ENCODE measurements at regions not wholly inside any gene's neighbourhood (a gene's known extent, or its start where the extent isn't known, plus 50 kb on each side); places are given as distances from the start of the nearest gene placed in this dataset.

GRCh38 chr4:130712038-130712437 lies 1616.1 kb downstream of the C4orf33 start:
- TF ChIP-seq POLR2A (IDR thresholded peaks at IDR 0.05; ENCODE audit: extremely low read depth, insufficient read length) (no peak), MYC (IDR thresholded peaks at IDR 0.05; ENCODE audit: low read depth, low read length) (no peak)
- TF ChIP-seq, protein P1, sequence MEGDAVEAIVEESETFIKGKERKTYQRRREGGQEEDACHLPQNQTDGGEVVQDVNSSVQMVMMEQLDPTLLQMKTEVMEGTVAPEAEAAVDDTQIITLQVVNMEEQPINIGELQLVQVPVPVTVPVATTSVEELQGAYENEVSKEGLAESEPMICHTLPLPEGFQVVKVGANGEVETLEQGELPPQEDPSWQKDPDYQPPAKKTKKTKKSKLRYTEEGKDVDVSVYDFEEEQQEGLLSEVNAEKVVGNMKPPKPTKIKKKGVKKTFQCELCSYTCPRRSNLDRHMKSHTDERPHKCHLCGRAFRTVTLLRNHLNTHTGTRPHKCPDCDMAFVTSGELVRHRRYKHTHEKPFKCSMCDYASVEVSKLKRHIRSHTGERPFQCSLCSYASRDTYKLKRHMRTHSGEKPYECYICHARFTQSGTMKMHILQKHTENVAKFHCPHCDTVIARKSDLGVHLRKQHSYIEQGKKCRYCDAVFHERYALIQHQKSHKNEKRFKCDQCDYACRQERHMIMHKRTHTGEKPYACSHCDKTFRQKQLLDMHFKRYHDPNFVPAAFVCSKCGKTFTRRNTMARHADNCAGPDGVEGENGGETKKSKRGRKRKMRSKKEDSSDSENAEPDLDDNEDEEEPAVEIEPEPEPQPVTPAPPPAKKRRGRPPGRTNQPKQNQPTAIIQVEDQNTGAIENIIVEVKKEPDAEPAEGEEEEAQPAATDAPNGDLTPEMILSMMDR (IDR thresholded peaks at IDR 0.05; ENCODE audit: low read depth, low read length): no peak
- TF ChIP-seq, protein P2, sequence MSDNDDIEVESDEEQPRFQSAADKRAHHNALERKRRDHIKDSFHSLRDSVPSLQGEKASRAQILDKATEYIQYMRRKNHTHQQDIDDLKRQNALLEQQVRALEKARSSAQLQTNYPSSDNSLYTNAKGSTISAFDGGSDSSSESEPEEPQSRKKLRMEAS (IDR thresholded peaks at IDR 0.05; ENCODE audit: low read depth, low read length): no peak
